GM21367 (cell line): ENCODE measurements at regions not wholly inside any gene's neighbourhood (a gene's known extent, or its start where the extent isn't known, plus 50 kb on each side); places are given as distances from the start of the nearest gene placed in this dataset.
A peak's percentile ranks its signal among the peaks of the same experiment; 100 is the strongest.
"Not testable (repeated sequence)": the region's sequence is repeated elsewhere in the genome, so short reads cannot be mapped to it uniquely, and the experiment has no call there.

Source experiments
- ATAC-seq: cut with Tn5 transposase; IDR thresholded peaks from one replicate; pipeline ENCODE4 v1.9.1; 2021; ENCODE audit not compliant: unreplicated experiment

GRCh38 chr9:81811688-81812087 is 116.5 kb upstream of the SPATA31D4 start:
- not testable (repeated sequence) for ATAC-seq

- no peak for ATAC-seq
Measured at GRCh38 chr9:81814401-81814793, 113.8 kb upstream of the SPATA31D4 start.

DNA sequence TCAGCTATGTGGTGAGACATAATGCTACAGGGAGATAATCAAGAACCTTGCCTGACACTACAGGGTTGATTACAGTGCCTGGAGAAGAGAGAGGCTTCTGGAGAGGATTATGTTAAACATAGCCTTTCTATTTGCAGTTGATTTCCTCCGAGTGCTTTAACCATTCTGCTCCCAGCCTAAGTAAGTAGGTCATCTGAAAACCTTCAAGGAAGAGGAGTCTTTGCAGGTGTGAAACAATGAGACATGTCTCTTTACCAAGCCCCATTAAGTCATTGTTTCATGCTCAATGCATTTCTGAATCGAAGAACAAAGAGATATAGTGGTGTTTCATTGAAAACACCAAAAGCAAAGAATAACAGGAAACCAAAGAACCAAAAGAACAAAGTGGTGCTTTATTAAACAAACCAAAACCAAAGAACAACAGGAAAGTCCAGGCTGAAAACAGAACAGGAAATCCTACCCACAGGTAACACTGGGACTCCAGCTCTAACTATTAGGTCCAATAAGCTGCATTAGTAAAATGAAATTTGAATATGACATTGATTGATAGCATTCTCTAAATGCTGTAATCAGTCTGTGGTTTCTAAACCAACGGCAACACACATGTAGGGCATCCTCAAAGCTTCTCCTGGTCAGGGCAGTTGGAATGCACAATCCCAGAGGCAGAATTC is 113.3 kb upstream of the SPATA31D4 start:
- peak; percentile 72 for ATAC-seq

DNA sequence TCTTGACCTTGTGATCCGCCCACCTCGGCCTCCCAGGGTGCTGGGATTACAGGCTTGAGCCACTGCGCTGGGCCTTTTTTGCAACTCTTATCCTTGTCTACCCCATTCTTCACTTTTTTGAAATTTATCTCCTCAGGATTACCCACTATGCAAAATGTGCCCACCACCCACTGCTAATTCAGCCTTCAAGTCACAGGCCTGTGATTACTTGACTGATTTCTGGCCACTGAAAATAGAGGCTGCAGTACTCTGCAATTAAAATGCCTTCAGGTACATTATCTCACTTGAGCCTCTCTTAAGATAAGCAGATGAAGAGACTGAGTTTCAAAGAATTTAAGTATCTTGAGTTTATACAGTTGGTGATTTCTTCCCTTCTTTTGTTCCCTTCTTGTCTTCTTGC is 112.4 kb upstream of the SPATA31D4 start:
- no peak for ATAC-seq

- no peak for ATAC-seq
Measured at GRCh38 chr9:81819155-81819554, 109.1 kb upstream of the SPATA31D4 start.

GRCh38 chr9:81819859-81820546 is 108.2 kb upstream of the SPATA31D4 start:
- no peak for ATAC-seq

DNA sequence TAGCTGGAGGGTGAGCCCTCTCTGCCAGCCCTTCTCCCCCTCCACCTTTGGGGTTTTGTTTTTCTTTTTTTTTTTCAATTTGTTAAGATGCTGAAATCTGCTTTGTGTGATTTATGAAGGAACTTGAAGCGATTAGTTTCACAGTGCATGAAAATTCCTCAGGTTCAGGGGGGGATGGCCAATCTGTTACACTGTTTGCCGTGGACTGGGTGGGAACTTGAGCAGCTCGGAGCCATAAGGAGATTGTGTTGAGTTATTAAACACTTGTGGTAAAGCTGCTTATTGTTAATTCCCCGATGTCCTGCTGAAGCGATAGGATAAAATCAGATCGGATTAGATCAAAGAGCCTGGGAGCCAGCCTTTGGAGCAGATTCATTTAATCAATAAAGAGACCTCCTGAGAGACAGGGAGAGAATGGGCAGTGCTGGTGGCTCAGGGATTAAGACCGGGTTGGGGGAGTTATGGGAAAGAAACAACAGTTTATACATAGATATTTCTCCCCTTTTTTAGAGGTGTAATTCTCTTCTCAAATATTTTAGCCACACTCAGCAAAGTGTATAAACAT is 105.8 kb upstream of the SPATA31D4 start:
- ATAC-seq: no peak

DNA sequence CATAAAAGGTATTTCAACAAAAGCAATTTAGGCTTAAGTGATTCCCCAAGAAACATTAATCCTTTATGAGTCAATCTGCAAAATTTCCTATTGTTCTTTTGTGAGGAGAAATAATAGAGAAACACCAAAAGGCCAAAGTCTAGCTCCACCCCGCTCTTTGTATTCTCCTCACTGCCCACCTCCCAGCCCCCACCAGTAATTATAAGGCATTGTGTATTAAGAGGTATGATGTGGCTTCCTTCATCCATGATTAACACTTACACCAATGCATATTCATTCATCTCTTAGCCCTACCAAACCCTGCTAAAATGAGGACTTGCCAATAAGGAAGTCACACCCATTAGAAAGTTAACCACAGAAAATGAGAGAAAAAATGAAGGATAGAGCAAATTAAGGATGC is 105.3 kb upstream of the SPATA31D4 start:
- no peak for ATAC-seq

DNA sequence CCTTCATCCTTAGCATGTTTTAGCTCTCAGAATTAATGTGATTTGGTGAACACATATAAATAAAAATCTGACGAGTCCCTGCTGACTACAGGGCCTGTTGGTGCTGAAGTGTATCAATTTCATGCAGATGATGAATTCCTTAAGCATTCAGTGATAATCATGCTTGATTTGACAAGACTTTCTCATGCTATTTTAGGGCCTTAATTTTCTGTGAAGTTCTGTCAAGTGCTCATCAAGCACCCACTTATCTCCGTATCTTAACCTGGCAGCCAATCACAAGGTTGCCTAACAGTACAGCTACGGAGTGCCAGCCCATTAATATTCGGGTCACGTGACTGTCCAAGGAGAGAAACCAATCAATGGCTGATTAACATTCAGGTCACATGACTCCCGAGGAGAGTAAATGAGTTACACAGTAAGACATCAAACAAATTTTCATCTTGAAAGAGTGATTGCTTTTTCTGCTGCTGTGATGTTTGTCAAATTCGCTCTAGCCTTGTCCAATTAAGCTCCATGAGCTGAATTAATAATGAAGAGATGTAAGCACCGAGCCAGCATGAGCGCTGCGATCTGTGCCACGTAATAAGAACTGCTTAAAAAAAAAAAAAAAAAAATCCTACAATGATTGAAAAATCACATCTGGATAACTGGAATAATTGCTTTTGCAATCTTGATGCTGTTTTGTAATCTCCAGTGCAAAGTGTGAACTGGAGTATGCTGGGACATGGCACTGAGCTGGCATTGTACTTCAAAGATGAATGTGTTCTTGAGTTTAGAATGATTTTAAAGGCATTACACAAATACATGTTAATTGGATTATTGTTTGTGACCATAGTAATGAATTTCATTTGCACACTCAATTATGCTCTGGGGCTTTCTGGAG is 104.3 kb upstream of the SPATA31D4 start:
- no peak for ATAC-seq

DNA sequence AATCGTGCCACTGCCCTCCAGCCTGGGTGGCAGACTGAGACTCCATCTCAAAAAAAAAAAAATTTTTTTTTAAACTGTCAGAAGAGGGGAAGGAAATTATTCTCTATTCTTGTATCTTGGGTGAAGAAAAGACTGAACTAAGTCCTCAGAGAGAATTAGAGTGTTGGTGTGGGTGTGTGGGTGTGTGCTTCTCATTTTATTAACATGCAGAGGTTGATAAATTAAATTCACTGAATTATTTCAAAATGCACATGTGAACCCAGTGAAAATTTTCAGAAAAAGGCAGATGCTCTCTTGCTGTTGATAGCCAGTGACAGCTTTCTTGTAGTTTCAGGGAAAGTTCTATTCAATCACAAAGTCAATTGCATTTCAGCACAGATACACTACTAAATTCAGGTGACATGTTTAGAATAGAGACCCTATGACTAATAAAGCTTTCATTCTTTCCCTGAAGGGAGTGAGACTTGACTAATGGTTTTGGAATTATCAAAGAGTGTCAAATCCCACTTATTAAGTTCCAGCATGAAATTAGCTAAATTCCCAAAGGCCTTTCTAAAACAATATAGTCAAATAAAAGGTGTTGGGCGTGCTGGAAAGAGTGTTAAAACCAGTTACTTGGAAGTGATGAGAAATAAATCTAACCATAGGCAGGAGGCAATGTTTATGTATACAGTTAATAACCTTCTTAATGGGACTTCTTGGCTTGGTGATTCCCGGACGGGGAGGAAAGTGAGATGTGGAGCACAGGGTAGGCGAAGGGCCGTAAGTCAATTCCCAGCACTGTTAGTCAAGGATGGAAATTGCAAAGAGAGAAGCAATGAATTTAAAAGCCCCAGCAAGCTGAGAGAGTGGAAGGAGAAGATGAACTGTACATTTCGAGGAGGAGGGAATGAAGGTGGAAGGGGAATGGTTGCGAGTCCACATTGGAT is 103.2 kb upstream of the SPATA31D4 start:
- ATAC-seq: no peak

GRCh38 chr9:81825846-81826516 is 102.2 kb upstream of the SPATA31D4 start:
- no peak for ATAC-seq

- ATAC-seq: no peak
Measured at GRCh38 chr9:81826517-81826906, 101.7 kb upstream of the SPATA31D4 start.

DNA sequence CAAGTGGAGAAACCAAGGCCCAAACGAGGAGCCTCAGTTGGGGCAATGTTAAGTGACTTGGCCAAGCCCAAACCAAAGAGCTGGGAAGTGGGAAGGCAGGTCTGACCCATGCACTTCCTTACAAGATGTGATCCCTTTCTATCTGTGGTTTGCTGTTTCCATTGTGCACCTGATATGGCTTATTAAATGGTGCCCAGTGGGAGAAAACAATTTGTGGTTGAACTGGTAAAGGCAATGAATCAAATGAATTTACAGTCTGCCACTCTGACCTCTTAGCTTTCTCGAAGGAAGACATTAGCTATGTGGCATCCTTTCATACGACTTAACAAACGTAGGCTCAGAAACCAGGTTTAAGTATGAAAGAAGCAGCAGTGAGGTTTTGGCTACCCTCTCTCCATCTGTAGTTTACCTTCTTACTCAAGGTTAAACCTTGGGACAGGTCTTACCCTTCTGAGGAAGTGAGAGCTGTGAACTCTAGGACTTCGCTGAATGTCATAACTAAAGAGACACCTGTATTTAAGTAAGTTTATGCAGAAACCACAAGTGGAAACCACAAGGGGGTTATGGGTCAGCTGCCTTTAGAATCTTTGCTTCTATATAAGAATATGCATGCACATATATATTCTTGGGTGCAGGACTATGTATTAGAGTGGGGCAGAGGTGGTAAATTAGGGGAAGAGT is 100.5 kb upstream of the SPATA31D4 start:
- ATAC-seq: peak; percentile 95

- ATAC-seq: no peak
Measured at GRCh38 chr9:81829195-81829882, 98.9 kb upstream of the SPATA31D4 start.

GRCh38 chr9:81830431-81830830 is 97.8 kb upstream of the SPATA31D4 start:
- ATAC-seq: not testable (repeated sequence)

DNA sequence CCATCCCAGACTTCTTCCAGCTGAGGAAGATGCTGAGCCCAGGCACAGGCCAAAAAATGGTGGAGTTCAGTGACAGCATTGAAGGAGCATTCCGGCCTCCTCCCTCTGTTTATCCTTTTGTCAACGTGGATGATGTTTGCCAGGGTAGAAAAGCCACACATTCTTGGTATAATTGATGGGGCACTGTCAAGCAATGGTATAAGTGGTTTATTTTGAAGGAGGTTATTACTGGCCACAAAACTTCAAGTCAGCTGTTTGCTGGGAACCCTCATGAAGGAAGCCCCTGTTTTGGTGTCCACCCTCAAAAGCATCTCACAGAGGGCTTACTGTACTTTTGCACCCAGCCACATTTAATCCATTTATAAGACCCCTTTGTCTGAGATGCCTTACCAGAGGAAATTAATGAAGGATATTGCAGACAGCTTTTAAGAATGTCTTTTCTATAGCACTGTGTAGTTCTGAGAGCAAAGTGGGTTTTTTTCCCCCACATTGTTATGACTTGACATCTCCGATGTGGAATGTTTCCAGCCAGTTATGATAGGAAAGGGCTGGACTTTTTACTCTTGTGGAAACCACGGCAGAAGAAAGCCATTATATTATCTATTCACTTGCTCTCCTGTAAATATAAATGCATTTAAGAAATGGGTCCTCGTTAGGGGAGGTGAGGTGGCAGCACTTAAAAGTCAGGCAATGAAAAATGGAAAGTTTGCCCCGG is 95.5 kb upstream of the SPATA31D4 start:
- no peak for ATAC-seq

GRCh38 chr9:81833563-81834345 is 94.5 kb upstream of the SPATA31D4 start:
- ATAC-seq: no peak
